Sigmoid colon (tissue), 6 donors: ENCODE measurements at regions not wholly inside any gene's neighbourhood (a gene's known extent, or its start where the extent isn't known, plus 50 kb on each side); places are given as distances from the start of the nearest gene placed in this dataset.

ENCODE experiments used
- DNase-seq: peaks from one replicate; pipeline ENCODE4 v3.0.0-alpha.2; 2019
- H3K27ac ChIP-seq, 4 donors: fragments of 200-600 bp; sonication (generic); one replicate each; pipeline ENCODE4 v1.5.1; 2016 to 2019; ENCODE audit warnings: mild to moderate bottlenecking in 1 of 4
- H3K27me3 ChIP-seq, 3 donors: fragments of 200-600 bp; sonication (generic); one replicate each; pipeline ENCODE4 v1.5.1; 2019; ENCODE audit warnings: mild to moderate bottlenecking in 1 of 3
- H3K36me3 ChIP-seq, 4 donors: fragments of 200-600 bp; sonication (generic); one replicate each; pipeline ENCODE4 v1.5.1; 2016 to 2019
- H3K4me1 ChIP-seq, 4 donors: fragments of 200-600 bp; sonication (generic); one replicate each; pipeline ENCODE4 v1.5.1; 2017 to 2019
- H3K4me3 ChIP-seq, 4 donors: fragments of 200-600 bp; sonication (generic); one replicate each; pipeline ENCODE4 v1.5.1; 2017 to 2019; ENCODE audit warnings: mild to moderate bottlenecking in 2 of 4, moderate library complexity in 1 of 4
- H3K9me3 ChIP-seq, 4 donors: fragments of 200-600 bp in 3 of 4; sonication (generic) in 3 of 4; one replicate each; pipeline versions ENCODE4 v1.5.1 to v1.6.1; 2013 to 2019
- EP300 ChIP-seq, 4 donors: sonication (generic); formaldehyde crosslinking; IDR thresholded peaks; one replicate each; pipeline ENCODE4 v1.6.1; 2017; ENCODE audit warnings: antibody characterized with exemption in 4 of 4
- POLR2A ChIP-seq, 2 donors: fragments of 450-650 bp; IDR thresholded peaks; one replicate each; pipeline ENCODE4 v1.6.1; 2016; ENCODE audit warnings: antibody characterized with exemption in 2 of 2, mild to moderate bottlenecking in 2 of 2, moderate library complexity in 2 of 2
- POLR2AphosphoS5 ChIP-seq, 4 donors: sonication (generic); formaldehyde crosslinking; IDR thresholded peaks; one replicate each; pipeline ENCODE4 v1.6.1; 2017; ENCODE audit warnings: antibody characterized with exemption in 4 of 4
- WGBS, 2 donors: extraction: QIAGEN DNeasy Blood & Tissue Kit; methylation state at CpG; one replicate each; pipeline ENCODE4 v1.1.7; 2013; 5-methylcytosine and 5-hydroxymethylcytosine counted together
- intact Hi-C: fragments of 100-400 bp; cut with DNase I; formaldehyde crosslinking; loops from one replicate; pipeline ENCODE4 v1.15.1; 2023
- TF ChIP-seq, protein P1 (sequence below), 4 experiments: fragments of 450-650 bp in 3 of 4; fragments of 200-600 bp in 1 of 4; IDR thresholded peaks; one replicate each; pipeline ENCODE4 v1.5.1; 2016 to 2019; ENCODE audit warnings: antibody characterized with exemption in 4 of 4, mild to moderate bottlenecking in 3 of 4, moderate library complexity in 2 of 4
- donor health status: healthy with polysubstance abuse.
- donor health status: healthy.

DNA sequence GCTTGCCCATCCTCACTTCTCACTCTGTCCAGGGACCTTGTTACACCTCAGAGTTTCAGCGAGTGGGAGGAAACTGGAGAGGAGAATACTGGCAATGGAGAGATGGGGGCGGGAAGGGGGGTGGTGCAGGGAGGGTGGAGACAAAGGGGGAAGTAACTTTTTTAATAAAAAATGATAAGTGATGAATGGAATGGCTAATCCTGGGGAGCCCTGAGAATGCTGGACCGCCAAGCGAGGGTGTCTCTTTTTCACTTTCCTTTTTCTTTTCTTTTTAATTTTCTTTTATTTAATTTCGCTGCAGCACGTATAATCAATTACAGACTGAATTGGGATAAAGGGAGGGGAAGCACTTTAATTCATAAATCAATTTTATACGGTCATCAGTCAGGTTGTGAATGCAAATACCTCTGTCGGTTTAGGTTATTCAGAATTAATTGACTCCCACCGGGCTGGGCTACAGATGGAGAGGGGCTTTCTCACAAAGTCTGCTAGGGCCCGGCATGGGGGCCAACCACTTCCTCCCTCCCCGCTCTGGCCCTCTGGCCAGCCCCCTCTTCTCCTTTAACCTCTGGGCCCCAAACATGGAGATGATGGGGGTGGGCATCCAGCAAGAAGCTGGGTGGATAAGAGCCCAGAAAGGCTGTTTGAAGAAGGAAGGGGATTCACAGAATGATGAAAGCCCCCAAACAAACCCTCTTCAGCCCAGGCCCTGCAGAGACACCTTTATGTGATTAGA is 106.8 kb upstream of the BOC start:
- Histone ChIP-seq H3K36me3 (no peaks in the 10 kb centered on the region), H3K4me3 (no peak overlapping the region), H3K27ac (peak overlapping the region; percentile 33 to 52 (median 42)), H3K4me1 (peaks cover 3 to 15% (median 11%) of the 10 kb centered on the region in 4 donors), H3K9me3 (peaks cover 0 to 1% (median 0%) of the 10 kb centered on the region in 4 donors), H3K27me3 (no peaks in the 10 kb centered on the region)
- TF ChIP-seq, protein P1, sequence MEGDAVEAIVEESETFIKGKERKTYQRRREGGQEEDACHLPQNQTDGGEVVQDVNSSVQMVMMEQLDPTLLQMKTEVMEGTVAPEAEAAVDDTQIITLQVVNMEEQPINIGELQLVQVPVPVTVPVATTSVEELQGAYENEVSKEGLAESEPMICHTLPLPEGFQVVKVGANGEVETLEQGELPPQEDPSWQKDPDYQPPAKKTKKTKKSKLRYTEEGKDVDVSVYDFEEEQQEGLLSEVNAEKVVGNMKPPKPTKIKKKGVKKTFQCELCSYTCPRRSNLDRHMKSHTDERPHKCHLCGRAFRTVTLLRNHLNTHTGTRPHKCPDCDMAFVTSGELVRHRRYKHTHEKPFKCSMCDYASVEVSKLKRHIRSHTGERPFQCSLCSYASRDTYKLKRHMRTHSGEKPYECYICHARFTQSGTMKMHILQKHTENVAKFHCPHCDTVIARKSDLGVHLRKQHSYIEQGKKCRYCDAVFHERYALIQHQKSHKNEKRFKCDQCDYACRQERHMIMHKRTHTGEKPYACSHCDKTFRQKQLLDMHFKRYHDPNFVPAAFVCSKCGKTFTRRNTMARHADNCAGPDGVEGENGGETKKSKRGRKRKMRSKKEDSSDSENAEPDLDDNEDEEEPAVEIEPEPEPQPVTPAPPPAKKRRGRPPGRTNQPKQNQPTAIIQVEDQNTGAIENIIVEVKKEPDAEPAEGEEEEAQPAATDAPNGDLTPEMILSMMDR (IDR thresholded peaks at IDR 0.05), result no peak
- no peak for TF ChIP-seq EP300 (IDR thresholded peaks at IDR 0.05)
- TF ChIP-seq POLR2A (IDR thresholded peaks at IDR 0.05), result no peak
- WGBS, 2 donors, result 78 to 91% methylated on average over 10 to 11 of the region's 11 CpGs
- intact Hi-C loops, result no loop called here
- no peak for DNase-seq

DNA sequence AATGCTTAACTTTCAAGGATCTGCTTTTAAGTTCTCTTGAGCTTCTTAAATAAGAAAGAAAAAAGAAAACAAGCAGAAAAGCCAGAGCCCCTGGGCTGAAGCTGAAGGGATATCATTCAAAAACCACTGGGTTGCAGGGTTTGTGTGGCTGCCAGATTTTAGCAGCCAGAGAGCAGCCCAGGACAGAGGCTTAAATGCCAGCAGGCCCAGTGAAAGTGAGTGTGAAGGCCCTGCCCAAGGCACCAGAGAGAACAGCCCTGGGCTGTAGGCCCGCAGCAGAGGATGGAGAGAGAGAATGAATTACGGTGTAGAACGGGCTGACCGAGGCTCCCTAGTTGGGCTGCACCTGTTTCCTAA is 106.3 kb upstream of the BOC start:
- peak; percentile 71 for DNase-seq
- peak overlapping the region; percentile 33 to 52 (median 42) for H3K27ac ChIP-seq

DNA sequence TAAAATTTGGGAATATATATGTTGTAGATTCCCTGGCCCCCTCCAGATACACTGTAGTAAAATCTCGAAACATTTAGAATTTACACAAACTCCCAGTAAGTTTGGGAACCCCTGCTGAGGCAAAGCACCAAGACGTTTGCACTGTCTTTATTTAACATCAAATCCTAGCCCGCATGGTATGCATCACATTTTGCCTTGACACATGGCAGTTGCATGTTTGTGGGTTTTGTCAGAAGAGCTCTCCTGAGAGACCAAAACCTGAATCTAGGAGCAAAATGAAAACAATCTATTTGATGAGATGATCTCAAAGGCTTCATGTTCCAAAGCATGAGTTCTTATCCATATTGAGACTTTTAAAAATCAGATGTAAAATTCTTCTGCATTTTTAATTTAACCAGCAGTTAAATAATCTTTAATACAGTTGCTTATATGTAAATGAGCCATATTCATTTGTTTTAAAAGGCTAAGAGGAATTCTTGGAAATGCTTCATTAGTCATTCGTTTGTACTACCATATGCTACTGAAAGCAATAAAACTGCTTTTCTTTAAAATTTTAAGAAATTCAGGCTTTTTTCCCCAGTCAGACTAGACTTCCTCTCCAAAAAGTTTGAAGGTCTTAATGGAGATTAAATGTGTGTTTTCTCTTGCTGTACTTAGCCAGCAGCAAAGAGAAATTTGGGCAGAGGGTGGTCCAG is 105.2 kb upstream of the BOC start:
- Histone ChIP-seq H3K9me3 (no peaks in the 10 kb centered on the region), H3K4me1 (peaks cover 3 to 25% (median 20%) of the 10 kb centered on the region in 4 donors), H3K27ac (peak overlapping the region in 1 of 4 donors; percentile 33), H3K36me3 (no peaks in the 10 kb centered on the region), H3K4me3 (no peak overlapping the region), H3K27me3 (no peaks in the 10 kb centered on the region)
- DNase-seq, result no peak
- WGBS, 2 donors, result 88% methylated on average over 4 of the region's 4 CpGs
- intact Hi-C loops, result no loop called here
- TF ChIP-seq EP300 (IDR thresholded peaks at IDR 0.05), result no peak

More for the DNA sequence above, 106.3 kb upstream of the BOC start:
- WGBS, 2 donors, result 58 to 70% methylated on average over 4 of the region's 4 CpGs
- H3K36me3 ChIP-seq, result no peaks in the 10 kb centered on the region
- peaks cover 3 to 15% (median 11%) of the 10 kb centered on the region in 4 donors for H3K4me1 ChIP-seq
- H3K4me3 ChIP-seq, result no peak overlapping the region
- intact Hi-C loops, result no loop called here
- TF ChIP-seq POLR2A (IDR thresholded peaks at IDR 0.05) (no peak), POLR2AphosphoS5 (IDR thresholded peaks at IDR 0.05) (no peak), EP300 (IDR thresholded peaks at IDR 0.05) (no peak)
- TF ChIP-seq, protein P1 (IDR thresholded peaks at IDR 0.05), result no peak
- H3K9me3 ChIP-seq, result no peaks in the 10 kb centered on the region
- no peaks in the 10 kb centered on the region for H3K27me3 ChIP-seq

DNA sequence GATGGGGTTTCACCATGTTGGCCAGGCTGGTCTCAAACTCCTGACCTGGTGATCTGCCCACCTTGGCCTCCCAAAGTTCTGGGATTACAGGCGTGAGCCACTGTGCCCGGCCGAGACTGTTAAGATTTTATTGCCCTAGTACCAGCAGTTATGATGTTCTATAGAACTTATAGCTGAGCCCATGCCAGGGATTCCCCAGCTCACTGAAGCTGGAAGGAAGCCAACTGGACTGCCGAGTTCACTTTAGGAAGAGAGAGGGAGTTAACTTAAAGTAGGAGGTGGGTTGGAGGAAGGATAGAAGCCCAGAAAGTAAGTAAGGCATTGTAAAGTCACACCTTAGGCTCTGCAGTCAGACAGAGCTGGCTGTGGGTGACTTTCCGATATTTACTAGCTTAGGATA is 101.1 kb upstream of the BOC start:
- Histone ChIP-seq H3K4me3 (no peak overlapping the region), H3K9me3 (no peaks in the 10 kb centered on the region), H3K27ac (no peak overlapping the region), H3K36me3 (no peaks in the 10 kb centered on the region), H3K4me1 (peaks cover 3 to 14% (median 12%) of the 10 kb centered on the region in 4 donors), H3K27me3 (no peaks in the 10 kb centered on the region)
- TF ChIP-seq POLR2A (IDR thresholded peaks at IDR 0.05) (no peak), POLR2AphosphoS5 (IDR thresholded peaks at IDR 0.05) (no peak), EP300 (IDR thresholded peaks at IDR 0.05) (no peak)
- TF ChIP-seq, protein P1 (IDR thresholded peaks at IDR 0.05), result no peak
- no peak for DNase-seq
- intact Hi-C loops, result no loop called here
- 19 to 66% methylated on average over 5 of the region's 5 CpGs for WGBS, 2 donors

GRCh38 chr3:113111011-113111707 is 100.2 kb upstream of the BOC start:
- TF ChIP-seq EP300 (IDR thresholded peaks at IDR 0.05) (no peak), POLR2AphosphoS5 (IDR thresholded peaks at IDR 0.05) (no peak), POLR2A (IDR thresholded peaks at IDR 0.05) (no peak)
- TF ChIP-seq, protein P1 (IDR thresholded peaks at IDR 0.05), result no peak
- Histone ChIP-seq H3K9me3 (no peaks in the 10 kb centered on the region), H3K4me3 (no peak overlapping the region), H3K36me3 (no peaks in the 10 kb centered on the region), H3K27ac (no peak overlapping the region), H3K4me1 (peaks cover 3 to 11% (median 9%) of the 10 kb centered on the region in 4 donors), H3K27me3 (no peaks in the 10 kb centered on the region)
- WGBS, 2 donors, result 39 to 61% methylated on average over 5 of the region's 5 CpGs
- intact Hi-C loops, result no loop called here
- no peak for DNase-seq
